ENCODE measurements at regions not wholly inside any gene's neighbourhood (a gene's known extent, or its start where the extent isn't known, plus 50 kb on each side); places are given as distances from the start of the nearest gene placed in this dataset.

DNA sequence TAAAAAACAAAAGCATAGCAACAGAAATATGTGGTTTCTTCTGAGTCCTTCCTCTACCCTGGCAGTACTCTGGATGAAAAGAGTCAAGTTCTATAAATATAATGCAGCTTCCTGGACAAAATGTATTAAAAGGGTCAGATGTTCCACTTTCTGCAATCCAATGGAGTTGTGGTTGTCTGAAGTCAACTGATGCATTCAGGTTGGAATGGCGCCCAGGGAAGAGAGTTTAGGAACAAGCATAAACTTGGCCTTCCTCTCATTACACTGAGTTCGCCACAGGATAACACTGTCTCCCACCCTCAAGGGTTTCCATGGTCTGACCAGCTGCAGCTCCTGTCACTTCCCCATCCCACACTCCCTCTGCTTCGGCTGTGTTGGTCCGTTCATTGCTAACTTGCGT lies 66.4 kb downstream of the PLEKHG1 start:
- POLR2A ChIA-PET: no interaction called here
- dilution Hi-C loops (cut with MboI; ENCODE audit: extremely low pct_ligation_motif_present, low sequenced_read_pairs): no loop called here
- Histone ChIP-seq H3K27me3 (ENCODE audit: control insufficient read depth in 2 of 2, insufficient read depth in 2 of 2, low read length in 2 of 2) (no peaks in the 10 kb centered on the region), H3K4me2 (ENCODE audit: insufficient read depth, low read length) (no peak overlapping the region), H3K9me1 (replicated peaks; ENCODE audit: control insufficient read depth, extremely low read depth, insufficient read depth, low read length) (no peaks in the 10 kb centered on the region), H3K36me3 (ENCODE audit: control insufficient read depth in 2 of 2, extremely low read depth in 1 of 2, insufficient read depth in 2 of 2, low read length in 2 of 2) (no peaks in the 10 kb centered on the region), H3K4me3 (replicated peaks in 1 of 3; ENCODE audit: insufficient read depth in 1 of 3, low read depth in 1 of 3, low read length in 3 of 3) (no peak overlapping the region), H2AFZ (ENCODE audit: low read depth, low read length) (no peak overlapping the region), H3K27ac (ENCODE audit: insufficient read depth, low read depth, low read length) (no peak overlapping the region), H3K9me3 (replicated peaks; ENCODE audit: control insufficient read depth, insufficient read depth, low read length) (no peaks in the 10 kb centered on the region), H3K79me2 (ENCODE audit: control insufficient read depth, insufficient read depth, low read length) (no peaks in the 10 kb centered on the region), H3K9ac (replicated peaks; ENCODE audit: extremely low read depth, insufficient read depth, low read length) (no peak overlapping the region), H4K20me1 (replicated peaks; ENCODE audit: control insufficient read depth, extremely low read depth, insufficient read depth, low read length) (no peaks in the 10 kb centered on the region), H3K4me1 (ENCODE audit: control insufficient read depth, extremely low read depth, insufficient read depth, low read length) (peaks cover 11% of the 10 kb centered on the region)
- CTCF ChIA-PET: no interaction called here
- BruUV-seq (replicated peaks): no TSS peak
- TF ChIP-seq GATA2 (IDR thresholded peaks at IDR 0.05; ENCODE audit: insufficient read depth, insufficient read length, low read depth, low read length) (no peak), POLR2AphosphoS5 (IDR thresholded peaks at IDR 0.05; ENCODE audit: insufficient read depth, low read depth, low read length) (no peak), EZH2 (IDR thresholded peaks at IDR 0.05; ENCODE audit: borderline replicate concordance, low read depth, low read length, severe bottlenecking) (no peak), POLR2A (IDR thresholded peaks at IDR 0.05; ENCODE audit: low read depth, low read length) (no peak), JUN (IDR thresholded peaks at IDR 0.05; ENCODE audit: borderline replicate concordance, insufficient read depth, insufficient read length, low read depth) (no peak), MYC (IDR thresholded peaks at IDR 0.05; ENCODE audit: low read depth, low read length) (no peak), FOS (IDR thresholded peaks at IDR 0.05; ENCODE audit: borderline replicate concordance, insufficient read depth, low read length) (no peak)
- TF ChIP-seq, protein P1, sequence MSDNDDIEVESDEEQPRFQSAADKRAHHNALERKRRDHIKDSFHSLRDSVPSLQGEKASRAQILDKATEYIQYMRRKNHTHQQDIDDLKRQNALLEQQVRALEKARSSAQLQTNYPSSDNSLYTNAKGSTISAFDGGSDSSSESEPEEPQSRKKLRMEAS (IDR thresholded peaks at IDR 0.05; ENCODE audit: insufficient read depth, insufficient read length): no peak
- TF ChIP-seq, protein P2, sequence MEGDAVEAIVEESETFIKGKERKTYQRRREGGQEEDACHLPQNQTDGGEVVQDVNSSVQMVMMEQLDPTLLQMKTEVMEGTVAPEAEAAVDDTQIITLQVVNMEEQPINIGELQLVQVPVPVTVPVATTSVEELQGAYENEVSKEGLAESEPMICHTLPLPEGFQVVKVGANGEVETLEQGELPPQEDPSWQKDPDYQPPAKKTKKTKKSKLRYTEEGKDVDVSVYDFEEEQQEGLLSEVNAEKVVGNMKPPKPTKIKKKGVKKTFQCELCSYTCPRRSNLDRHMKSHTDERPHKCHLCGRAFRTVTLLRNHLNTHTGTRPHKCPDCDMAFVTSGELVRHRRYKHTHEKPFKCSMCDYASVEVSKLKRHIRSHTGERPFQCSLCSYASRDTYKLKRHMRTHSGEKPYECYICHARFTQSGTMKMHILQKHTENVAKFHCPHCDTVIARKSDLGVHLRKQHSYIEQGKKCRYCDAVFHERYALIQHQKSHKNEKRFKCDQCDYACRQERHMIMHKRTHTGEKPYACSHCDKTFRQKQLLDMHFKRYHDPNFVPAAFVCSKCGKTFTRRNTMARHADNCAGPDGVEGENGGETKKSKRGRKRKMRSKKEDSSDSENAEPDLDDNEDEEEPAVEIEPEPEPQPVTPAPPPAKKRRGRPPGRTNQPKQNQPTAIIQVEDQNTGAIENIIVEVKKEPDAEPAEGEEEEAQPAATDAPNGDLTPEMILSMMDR (IDR thresholded peaks at IDR 0.05; ENCODE audit: extremely low read depth in 1 of 2, insufficient read depth in 1 of 2, low read depth in 1 of 2, low read length in 2 of 2): no peak
- FAIRE-seq (no peak), DNase-seq (ENCODE audit: low read depth, low spot score) (no peak)
- intact Hi-C loops (cut with micrococcal nuclease): loop anchor here (5.0 kb wide), 1 partner anchor 174 kb away; no protein-coding TSS in a partner anchor

Data from endothelial cell of umbilical vein (primary cell).